HG03565 (cell line): ENCODE measurements at regions not wholly inside any gene's neighbourhood (a gene's known extent, or its start where the extent isn't known, plus 50 kb on each side); places are given as distances from the start of the nearest gene placed in this dataset.
A peak's percentile ranks its signal among the peaks of the same experiment; 100 is the strongest.
"Not testable (repeated sequence)": the region's sequence is repeated elsewhere in the genome, so short reads cannot be mapped to it uniquely, and the experiment has no call there.

Experiments
- ATAC-seq: cut with Tn5 transposase; IDR thresholded peaks from one replicate; pipeline ENCODE4 v1.9.1; 2021; ENCODE audit warnings: mild to moderate bottlenecking, moderate library complexity; ENCODE audit not compliant: unreplicated experiment

GRCh38 chr2:47964277-47964676, 58.0 kb upstream of the FBXO11 start:
- no peak for ATAC-seq

- no peak for ATAC-seq
These were observed 58.6 kb upstream of the FBXO11 start for GRCh38 chr2:47964722-47965434.

DNA sequence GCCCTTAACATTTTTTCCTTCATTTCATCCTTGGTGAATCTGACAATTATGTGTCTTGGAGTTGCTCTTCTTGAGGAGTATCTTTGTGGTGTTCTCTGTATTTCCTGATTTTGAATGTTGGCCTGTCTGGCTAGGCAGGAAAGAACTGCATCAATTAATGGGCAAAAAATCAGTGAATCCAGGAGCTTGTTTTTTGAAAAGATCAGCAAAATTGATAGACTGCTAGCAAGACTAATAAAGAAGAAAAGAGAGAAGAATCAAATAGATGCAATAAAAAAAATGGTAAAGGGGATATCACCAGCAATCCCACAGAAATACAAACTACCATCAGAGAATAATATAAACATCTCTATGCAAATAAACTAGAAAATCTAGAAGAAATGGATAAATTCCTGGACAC, 70.4 kb upstream of the FBXO11 start:
- ATAC-seq, result not testable (repeated sequence)

GRCh38 chr2:47984041-47984440, 77.7 kb upstream of the FBXO11 start:
- ATAC-seq, result peak; percentile 49

DNA sequence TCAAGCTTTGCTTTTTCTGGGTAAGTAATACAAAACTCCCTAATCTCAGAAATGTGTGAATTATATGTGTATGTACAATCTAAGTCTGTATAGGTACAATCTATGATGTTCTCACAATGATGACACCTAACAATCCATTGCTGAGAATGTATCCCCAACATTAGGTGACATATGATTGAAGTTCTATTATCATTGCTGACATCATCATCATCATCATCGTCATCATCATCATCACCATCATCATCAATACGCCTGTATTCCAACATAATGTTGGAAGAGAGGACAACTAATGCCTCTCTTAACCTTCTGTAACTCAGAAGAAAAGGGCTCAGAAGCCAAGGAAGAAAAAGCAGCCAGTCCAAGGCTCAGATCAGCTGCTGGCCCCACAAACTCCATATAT, 84.2 kb upstream of the FBXO11 start:
- no peak for ATAC-seq

DNA sequence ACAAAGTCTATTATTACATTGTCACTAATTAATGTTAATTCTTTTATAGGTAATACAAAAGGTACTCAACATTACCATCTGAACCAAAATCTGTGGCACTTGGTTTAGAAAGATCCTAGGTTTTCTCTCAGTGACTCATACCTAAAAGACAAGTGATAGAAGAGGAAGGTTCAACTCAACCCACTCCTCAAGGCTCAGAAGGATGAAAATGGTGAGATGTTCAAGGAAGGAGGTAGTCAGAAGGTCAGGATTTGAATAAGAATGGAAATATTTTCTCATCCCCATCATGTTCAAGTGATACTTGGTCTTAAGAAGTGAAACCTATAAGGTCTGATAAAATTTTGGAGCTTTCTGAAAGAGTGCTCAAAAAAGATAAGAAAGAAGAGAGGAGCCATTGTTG, 86.4 kb upstream of the FBXO11 start:
- no peak for ATAC-seq

GRCh38 chr2:47996808-47997207, 90.5 kb upstream of the FBXO11 start:
- ATAC-seq, result no peak

GRCh38 chr2:47999512-47999911, 93.2 kb upstream of the FBXO11 start:
- no peak for ATAC-seq

DNA sequence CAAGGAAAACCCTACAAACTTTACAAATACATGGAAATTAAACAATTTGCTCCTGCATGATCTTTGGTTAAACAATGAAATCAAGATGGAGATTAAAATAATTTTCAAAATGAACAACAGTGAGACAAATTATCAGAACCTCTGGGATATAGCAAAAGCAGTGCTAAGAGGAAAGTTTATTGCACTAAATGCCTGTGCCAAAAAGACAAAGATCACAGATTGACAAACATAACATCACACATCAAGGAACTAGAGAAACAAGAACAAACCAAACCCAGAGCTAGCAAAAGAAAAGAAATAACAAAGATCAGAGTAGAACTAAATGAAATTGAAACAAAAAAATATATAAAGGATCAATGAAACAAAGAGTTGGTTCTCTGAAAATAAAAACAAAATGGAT, 95.2 kb upstream of the FBXO11 start:
- ATAC-seq, result no peak

DNA sequence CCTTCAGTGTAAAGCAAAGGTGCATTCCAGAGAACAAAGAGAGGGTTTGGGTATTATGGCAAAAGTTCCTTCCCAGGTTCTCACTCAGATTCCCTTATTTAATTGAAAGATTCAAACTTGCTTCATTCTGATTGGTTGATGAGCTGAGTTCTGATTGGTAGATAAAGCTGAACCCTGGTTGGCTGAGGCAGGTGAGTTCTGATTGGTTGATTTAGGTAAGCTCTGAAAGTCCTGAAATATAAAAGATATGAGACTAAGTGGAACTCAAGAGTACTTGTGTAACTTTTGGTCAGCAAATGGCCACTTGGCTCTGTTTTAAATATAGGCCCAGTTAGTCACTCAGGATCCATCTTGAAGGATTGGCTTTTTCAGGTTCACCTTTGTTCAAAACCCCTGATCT, 99.8 kb upstream of the FBXO11 start:
- no peak for ATAC-seq

DNA sequence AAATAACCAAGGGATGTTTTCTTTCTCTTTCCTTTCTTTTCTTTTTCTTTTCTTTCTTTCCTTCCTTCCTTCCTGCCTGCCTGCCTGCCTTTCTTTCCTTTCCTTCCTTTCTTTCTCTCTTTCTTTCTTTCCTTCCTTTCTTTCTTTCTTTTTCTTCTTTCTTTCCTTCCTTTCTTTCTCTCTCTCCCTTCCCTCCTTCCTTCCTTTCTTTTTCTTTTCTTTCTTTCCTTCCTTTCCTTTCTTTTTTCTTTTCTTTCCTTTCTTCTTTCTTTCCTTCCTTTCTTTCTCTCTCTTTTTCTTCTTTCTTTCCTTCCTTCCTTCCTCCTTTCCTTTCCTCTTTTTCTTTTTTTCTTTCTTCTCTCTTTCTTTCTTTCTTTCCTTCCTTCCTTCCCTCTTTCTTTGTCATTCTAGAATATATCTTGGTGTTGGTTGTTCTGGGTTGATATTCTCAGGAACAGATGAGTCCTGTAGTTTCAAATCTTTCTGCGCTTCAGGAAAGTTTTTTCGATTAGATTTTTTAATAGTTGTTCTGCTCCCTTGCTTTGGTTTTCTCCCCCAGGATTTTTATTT, 101.5 kb upstream of the FBXO11 start:
- ATAC-seq, result no peak

DNA sequence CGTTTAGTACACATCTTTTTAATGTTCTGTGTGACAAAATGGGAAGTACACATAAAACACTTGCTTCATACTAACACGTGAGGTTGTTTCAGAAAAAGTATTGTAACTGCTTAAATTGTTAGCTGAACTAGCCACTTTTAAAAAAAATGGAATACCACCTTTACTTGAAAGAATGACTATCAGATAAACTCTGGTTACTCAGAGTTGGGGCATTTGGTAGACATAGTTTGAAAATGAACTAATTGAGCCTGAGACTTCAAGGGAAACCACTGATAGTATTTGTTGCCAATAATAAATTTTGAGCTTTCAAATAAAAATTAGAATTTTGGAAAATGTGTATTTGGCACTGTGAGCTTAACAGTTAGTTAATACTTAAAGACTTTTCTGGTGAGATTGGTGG, 103.0 kb upstream of the FBXO11 start:
- no peak for ATAC-seq

DNA sequence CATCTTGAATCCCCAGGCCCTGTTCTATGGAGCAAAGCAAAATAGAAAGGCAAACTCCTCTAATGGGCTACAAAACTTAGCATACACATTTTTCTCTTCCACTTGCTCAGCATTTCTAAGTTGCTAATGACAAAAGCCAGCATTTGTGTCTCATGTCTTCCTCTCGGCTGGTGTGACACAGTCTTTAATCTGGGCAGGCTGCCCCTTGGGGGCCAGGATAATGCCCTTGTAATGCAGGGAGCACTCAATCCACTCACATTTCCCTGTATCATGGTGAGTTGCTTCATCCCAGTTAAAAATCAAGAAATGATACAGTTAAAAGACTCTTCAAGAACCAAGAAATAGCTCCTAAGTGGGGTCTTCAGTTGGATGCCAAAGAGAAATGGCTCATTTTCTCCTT, 109.1 kb upstream of the FBXO11 start:
- no peak for ATAC-seq

GRCh38 chr2:48016225-48017019, 110.1 kb upstream of the FBXO11 start:
- no peak for ATAC-seq

GRCh38 chr2:48017136-48017535, 110.8 kb upstream of the FBXO11 start:
- no peak for ATAC-seq

- no peak for ATAC-seq
These were observed 112.2 kb upstream of the FBXO11 start for GRCh38 chr2:48018480-48018879.

- no peak for ATAC-seq
These were observed 120.6 kb upstream of the FBXO11 start for GRCh38 chr2:48026865-48027264.

DNA sequence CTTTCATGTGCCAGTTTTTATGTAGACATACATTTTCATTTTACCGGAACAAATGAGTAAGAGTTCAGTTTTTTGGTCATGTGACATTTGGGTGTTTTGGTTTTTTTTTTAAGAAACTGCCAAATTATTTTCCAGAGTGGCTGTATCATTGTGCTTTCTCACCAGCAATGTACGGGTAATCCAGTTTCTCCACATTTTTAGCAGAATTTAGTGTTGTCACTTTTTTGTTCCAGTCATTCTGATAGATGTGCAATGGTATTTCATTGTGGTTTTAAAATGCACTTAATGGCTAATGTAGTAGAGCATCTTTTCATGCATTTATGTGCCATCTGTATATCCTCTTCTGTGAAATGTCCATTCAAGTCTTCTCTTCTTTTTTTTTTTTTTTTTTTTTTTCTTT, 126.5 kb upstream of the FBXO11 start:
- ATAC-seq, result no peak

DNA sequence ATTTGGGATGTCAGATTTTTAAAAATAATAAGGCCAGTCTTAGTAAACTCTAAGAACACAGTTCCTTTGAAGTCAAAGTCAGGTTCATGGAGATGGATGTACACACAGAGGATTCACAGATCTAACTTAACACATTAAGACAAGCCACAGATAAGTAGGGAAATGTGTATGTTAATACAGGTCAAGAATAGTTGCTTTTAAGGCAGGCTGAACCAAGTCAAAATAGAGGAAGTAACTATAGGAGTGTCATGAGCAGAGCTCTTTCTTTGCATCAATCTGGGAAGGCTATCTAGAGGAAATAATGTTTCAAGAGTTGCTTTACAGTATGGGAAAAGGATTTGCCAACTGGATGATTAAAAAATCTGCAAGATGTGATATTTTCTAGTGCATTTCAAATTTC, 128.0 kb upstream of the FBXO11 start:
- ATAC-seq, result no peak

- ATAC-seq, result no peak
These were observed 130.0 kb upstream of the FBXO11 start for GRCh38 chr2:48036312-48036711.

DNA sequence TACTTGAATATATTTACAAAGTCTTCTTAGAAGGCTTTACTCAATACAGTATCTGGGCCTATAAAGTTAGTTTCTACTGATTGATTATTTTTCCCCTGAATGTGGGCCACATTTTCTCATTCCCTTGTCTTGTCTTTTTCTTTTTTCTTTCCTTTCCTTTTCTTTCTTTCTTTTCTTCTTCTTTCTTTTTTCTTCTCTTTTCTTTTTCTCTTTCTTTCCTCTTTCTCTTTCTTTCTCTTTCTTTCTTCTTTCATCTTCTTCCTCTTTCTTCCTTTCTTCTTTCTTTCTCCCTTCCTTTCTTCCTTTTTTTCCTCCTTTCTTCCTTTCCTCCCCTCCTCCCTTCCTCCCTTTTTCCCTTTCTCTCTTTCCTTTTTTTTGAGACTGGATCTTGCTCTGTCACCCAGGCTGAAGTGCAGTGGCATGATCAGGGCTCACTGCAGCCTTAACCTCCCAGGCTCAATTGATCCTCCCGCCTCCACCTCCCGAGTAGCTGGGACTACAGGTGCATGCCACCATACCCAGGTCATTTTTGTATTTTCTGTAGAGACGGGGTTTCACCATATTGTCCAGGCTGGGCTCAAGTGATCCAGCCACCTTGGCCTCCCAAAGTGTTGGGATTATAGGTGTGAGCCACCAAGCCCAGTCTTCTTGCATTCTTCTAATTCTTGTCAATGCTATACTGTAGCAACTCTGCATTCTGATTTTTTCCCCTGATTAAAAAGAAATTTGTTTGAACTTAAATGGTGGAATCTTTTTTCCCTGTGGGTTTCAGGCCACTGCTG, 133.1 kb upstream of the FBXO11 start:
- no peak for ATAC-seq
